ENCODE measurements at regions not wholly inside any gene's neighbourhood (a gene's known extent, or its start where the extent isn't known, plus 50 kb on each side); places are given as distances from the start of the nearest gene placed in this dataset.
A peak's percentile ranks its signal among the peaks of the same experiment; 100 is the strongest.

GRCh38 chr7:155211173-155211572 lies 86.5 kb upstream of the INSIG1 start:
- Histone ChIP-seq H3K4me3 (ENCODE audit: low read depth, low read length) (no peak overlapping the region), H3K9me3 (ENCODE audit: control insufficient read depth, insufficient read depth, low read length) (peaks cover 8% of the 10 kb centered on the region), H3K27me3 (ENCODE audit: control insufficient read depth, insufficient read depth, low read length) (no peaks in the 10 kb centered on the region), H3K27ac (ENCODE audit: low read depth, low read length) (no peak overlapping the region)
- ChIA-PET CTCF (no interaction called here), POLR2A (no interaction called here)
- no peak for TF ChIP-seq CTCF (IDR thresholded peaks at IDR 0.05; ENCODE audit: low read depth, low read length)
- no peak for DNase-seq (ENCODE audit: low read depth, low spot score)

DNA sequence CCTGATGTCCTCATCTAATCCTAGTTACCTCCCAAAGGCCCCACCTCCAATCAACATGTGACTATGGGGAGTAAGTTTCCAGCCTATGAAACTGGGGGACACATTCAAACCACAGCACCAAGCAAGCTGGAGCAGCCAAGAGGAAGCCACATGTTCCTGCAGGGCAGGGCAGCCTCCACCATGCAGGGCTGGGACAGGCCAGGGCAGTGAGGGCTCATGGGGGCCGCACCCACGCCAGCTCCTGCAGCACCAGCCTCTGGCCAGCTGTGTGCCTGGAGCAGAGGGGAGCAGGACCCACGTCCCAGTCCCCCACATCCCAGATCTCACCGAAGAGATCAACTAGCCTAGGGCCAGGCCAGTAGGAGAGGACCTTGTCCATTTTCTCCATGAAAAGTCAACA lies 85.9 kb upstream of the INSIG1 start:
- no peaks in the 10 kb centered on the region for H3K27me3 ChIP-seq (ENCODE audit: control insufficient read depth, insufficient read depth, low read length)
- no peak overlapping the region for H3K27ac ChIP-seq (ENCODE audit: low read depth, low read length)
- POLR2A ChIA-PET: no interaction called here
- CTCF ChIA-PET: no interaction called here
- H3K4me3 ChIP-seq (ENCODE audit: low read depth, low read length): no peak overlapping the region
- H3K9me3 ChIP-seq (ENCODE audit: control insufficient read depth, insufficient read depth, low read length): peaks cover 8% of the 10 kb centered on the region
- no peak for TF ChIP-seq CTCF (IDR thresholded peaks at IDR 0.05; ENCODE audit: low read depth, low read length)
- DNase-seq (ENCODE audit: low read depth, low spot score): no peak

DNA sequence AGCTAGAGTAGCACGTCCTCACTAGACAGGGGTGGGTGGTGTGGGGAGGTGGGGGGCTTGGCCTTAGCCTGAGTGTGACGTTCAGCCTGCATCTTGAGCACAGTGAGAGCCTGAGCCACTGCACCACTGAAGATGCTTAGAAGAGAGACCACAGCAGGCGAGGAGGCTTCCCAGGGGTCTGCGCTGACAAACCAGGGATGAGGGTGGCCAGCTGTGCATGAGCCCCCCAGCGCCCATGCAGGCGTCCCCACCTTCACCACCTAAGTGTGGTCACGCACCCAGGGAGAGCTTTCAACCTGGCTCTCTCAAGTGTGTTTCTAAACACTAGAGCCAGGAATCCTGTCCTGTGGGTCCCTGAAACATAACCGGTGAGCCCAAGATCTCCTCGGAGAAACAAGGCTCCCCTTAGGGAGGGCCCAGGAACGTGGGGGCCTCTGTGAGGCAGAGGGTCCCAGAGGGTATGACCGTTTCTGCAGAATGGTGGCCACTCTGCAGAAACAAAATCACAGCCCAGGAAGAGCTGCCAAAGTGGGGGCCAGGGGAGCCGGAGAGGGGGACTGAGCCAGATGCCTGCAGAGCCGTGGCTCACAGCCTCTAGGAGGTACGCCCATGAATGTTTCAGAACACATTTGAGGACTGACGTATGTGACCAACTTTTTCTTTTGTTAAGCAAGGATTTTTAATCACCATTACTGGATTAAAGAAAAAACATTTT lies 85.2 kb upstream of the INSIG1 start:
- Histone ChIP-seq H3K27me3 (ENCODE audit: control insufficient read depth, insufficient read depth, low read length) (no peaks in the 10 kb centered on the region), H3K27ac (ENCODE audit: low read depth, low read length) (no peak overlapping the region), H3K4me3 (ENCODE audit: low read depth, low read length) (no peak overlapping the region), H3K9me3 (ENCODE audit: control insufficient read depth, insufficient read depth, low read length) (peaks cover 8% of the 10 kb centered on the region; the same call in 1 of the 2 replicates)
- ChIA-PET CTCF (no interaction called here), POLR2A (no interaction called here)
- TF ChIP-seq CTCF (IDR thresholded peaks at IDR 0.05; ENCODE audit: low read depth, low read length): no peak
- DNase-seq (ENCODE audit: low read depth, low spot score): no peak

DNA sequence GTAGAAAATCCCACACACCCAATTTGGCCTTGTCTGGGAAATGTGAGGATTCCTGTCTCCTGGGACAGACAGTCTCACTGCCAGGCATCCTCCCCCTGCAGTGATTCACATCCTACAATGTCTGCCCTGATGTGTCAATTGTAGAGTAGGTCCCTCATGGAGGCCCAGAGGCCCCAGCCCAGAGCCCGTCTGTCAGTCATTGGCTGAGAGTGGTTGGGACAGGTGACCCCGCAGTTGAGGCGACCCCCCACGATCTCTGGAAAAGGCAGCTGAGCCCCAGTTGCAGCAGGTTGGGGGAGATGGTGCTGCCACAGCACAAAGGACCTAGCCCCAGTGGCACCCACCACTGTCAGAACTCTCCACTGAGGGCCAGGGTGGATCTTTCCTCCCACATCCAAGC lies 84.3 kb upstream of the INSIG1 start:
- no peak for DNase-seq (ENCODE audit: low read depth, low spot score)
- H3K27ac ChIP-seq (ENCODE audit: low read depth, low read length): no peak overlapping the region
- no peak for TF ChIP-seq CTCF (IDR thresholded peaks at IDR 0.05; ENCODE audit: low read depth, low read length)

DNA sequence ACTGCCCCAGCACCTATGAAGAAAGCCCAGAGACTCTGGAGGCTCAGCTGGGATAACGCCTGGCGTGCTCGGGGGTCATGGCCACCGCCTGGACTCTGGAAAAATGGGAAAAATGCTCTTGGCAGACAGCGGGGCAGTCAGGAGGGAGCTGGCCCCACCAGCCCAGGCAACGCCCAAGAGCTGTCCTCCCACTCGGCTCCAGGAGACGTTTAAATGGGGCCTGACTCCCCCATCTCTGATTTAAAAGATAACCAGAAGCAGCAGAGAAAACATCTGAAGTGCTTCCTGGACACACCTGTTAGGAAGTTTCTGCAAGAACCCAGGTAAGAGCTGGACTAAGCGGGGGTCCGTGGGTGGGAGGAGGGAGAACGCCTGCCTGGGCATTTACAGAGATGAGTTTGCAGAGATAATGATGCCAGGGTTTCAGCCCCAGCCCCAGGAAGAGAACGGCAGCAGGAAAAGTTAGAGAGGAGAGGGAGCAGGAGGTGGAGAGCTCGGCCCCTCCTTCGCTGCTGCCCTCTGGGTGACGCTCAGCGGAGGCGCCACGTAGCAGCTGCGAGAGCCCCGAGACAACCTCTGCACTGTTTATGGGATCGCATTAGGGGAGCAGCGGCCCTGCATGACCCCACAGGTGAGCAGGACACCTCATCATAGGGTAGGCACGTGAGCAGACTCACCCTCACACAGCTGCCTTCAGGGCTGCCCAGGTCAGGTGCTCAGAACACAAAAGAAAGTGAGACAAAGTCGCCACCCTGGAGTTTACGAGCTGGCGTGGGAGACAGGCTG lies 83.5 kb upstream of the INSIG1 start:
- Histone ChIP-seq H3K9me3 (ENCODE audit: control insufficient read depth, insufficient read depth, low read length) (peaks cover 6% of the 10 kb centered on the region; the same call in 1 of the 2 replicates), H3K27ac (ENCODE audit: low read depth, low read length) (no peak overlapping the region), H3K4me3 (ENCODE audit: low read depth, low read length) (peak overlapping the region; percentile 41), H3K27me3 (ENCODE audit: control insufficient read depth, insufficient read depth, low read length) (no peaks in the 10 kb centered on the region)
- ChIA-PET CTCF (interaction anchor here (1.8 to 2.7 kb wide), 2 partner anchors 24 to 131 kb away, joined by 9 to 12 read pairs; no protein-coding TSS in a partner anchor), POLR2A (no interaction called here)
- DNase-seq (ENCODE audit: low read depth, low spot score): no peak
- TF ChIP-seq CTCF (IDR thresholded peaks at IDR 0.05; ENCODE audit: low read depth, low read length): no peak

More for the DNA sequence above, 84.3 kb upstream of the INSIG1 start:
- Histone ChIP-seq H3K27me3 (ENCODE audit: control insufficient read depth, insufficient read depth, low read length) (no peaks in the 10 kb centered on the region), H3K9me3 (ENCODE audit: control insufficient read depth, insufficient read depth, low read length) (peaks cover 8% of the 10 kb centered on the region; the same call in 1 of the 2 replicates), H3K4me3 (ENCODE audit: low read depth, low read length) (no peak overlapping the region)
- ChIA-PET CTCF (interaction anchor here (1.8 to 2.7 kb wide), 2 partner anchors 23 to 132 kb away, joined by 9 to 12 read pairs; no protein-coding TSS in a partner anchor), POLR2A (no interaction called here)

Measured in AG04450 (cell line).